ENCODE measurements at regions not wholly inside any gene's neighbourhood (a gene's known extent, or its start where the extent isn't known, plus 50 kb on each side); places are given as distances from the start of the nearest gene placed in this dataset.

DNA sequence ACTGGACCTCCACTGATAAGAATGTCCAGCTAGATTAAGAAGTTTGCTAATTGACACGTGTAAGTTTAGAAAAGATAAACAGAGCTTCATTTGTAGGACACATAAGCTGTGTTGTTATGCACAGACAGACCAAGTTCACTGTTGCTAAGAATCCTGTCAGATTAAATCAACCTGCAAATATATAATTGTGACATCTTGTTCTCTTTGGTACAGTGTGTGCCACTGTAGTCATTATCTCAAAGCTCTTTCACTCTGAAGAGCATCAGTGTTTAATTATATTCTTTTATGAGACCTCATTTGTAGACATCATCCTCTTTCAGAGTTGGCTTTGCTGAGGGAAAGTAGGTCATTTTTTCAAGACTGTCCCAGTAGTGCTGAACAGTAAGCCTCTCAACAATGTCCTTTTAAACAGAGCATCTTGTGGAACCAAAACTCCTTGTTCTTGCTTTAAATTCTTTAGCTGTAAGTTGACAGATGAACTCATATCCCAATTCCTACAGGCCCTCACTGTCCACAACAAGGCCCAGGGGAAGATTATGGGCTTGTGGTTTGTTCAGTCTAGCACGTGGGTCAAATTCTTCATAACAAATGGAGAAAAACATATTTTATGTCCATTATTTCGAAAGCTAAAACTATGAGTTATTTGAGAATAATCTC is 252.4 kb downstream of the HDGFL1 start:
- DNase-seq: no peak

DNA sequence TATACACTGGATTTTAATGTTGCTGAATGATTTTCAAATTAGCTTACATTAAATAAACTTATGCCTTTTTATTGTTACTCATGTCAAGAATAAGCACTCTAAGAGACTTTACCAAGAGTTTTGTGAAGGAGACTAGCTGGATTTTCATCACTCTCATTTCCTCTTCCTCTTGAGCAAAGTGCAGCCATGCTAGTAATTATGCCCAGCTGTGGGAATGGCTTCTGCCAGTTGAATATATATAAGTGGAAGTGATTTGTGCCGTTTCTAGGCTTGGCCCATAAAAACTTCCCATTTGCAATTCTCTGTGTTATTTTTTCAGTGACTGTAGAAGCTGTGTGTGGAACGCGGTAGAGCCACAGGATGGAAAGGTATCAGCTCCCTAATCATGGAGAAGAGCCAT is 255.8 kb downstream of the HDGFL1 start:
- peak; percentile 5 for DNase-seq

GRCh38 chr6:22826961-22827360 is 257.6 kb downstream of the HDGFL1 start:
- DNase-seq: no peak

GRCh38 chr6:22827760-22828159 is 258.4 kb downstream of the HDGFL1 start:
- DNase-seq: no peak

GRCh38 chr6:22828179-22829062 is 259.1 kb downstream of the HDGFL1 start:
- no peak for DNase-seq

DNA sequence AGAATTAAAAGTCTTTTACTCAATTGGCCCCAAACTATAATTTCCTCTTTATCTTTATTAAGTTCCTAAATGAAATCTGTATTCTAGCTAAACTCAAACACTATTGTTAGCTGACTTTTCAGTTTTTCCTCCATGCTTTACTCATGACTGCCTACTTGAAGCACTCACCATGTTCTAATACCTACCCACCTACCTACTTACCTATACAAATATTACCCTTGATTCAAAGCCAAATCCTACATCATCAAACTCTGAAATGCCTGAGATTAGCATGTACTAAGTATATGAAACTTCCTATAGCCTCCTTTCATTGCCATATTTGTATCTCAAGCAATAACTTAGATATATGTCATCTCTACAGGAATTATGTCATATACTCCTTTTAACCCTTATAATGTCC is 259.7 kb downstream of the HDGFL1 start:
- no peak for DNase-seq

GRCh38 chr6:22830463-22830862 is 261.1 kb downstream of the HDGFL1 start:
- DNase-seq: no peak

DNA sequence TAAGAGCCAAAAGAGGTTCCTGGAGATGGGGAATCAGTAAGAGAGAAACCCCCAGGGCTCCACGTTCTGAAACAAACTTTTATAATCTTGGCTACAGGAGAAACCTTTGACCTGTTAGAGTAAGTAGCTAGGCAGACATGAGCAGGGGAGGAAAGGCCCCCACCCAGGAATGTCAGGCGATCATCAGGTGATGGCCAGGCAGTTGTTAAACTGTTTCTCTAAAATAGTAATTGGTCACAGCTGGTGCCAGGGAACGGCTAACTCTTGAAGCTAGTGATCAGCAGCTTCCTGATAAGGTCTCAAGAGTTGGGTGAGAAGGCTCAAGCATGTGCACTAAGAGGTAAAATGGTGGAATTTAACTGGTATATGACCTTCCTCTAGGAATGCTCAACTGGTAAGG is 263.8 kb downstream of the HDGFL1 start:
- no peak for DNase-seq

DNA sequence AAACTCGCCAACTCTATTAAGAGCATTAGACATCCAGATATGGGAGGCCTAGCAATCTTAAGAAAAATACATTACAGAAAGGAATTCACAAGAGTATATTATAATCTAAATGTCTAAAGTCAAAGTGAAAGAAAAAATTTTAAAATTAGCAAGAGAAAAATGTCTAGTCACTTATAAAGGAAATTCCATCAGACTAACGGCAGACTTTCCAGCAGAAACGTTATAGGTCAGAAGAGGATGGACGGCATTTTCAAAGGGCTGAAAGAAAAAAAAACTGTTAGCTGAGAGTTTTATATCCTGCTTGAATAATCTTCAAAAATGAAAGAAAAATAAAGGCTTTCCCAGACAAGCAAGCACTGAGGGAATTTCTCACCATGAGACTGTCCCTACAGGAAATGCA is 269.0 kb downstream of the HDGFL1 start:
- DNase-seq: no peak

GRCh38 chr6:22845467-22845866 is 276.1 kb downstream of the HDGFL1 start:
- no peak for DNase-seq

GRCh38 chr6:22848121-22848520 is 278.8 kb downstream of the HDGFL1 start:
- DNase-seq: no peak

DNA sequence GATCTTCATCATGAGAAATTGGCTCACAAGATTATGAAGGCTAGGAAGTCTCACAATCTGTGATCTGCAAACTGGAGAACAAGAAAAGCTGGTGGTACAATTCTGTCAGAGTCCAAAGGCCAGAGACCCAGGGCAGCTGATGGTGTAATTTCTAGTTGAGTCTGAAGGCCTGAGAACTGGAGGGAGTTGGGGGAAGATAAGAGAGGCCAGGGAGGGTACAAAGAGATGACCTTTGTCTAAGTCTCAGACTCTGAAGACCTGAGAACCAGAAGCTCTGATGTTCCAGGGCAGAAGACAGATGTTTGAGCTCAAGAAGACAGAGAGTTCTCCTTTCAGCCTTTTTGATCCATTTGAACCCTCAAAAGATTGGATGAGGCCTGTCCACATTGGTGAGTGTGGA is 280.6 kb downstream of the HDGFL1 start:
- DNase-seq: no peak

DNA sequence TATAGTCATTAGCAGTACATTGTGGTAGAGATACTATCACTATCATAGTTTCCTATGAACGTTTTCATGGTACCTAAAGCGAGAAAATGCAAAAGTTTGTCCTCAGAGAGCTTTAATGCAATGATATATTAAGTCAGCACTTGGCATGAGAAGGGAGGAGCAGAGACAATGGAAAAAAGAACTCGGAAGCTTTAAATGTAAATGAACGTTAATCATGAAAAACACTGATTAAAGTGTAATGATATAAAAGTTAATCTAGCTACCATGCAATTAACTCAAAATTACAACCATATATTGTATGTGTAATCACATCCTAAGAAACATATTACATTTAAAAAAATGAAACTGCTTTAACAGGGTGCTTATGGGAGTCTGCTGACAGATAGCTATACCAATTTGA is 282.7 kb downstream of the HDGFL1 start:
- no peak for DNase-seq

- DNase-seq: no peak
Measured at GRCh38 chr6:22873513-22874136, 304.3 kb downstream of the HDGFL1 start.

GRCh38 chr6:22875845-22876244 is 306.5 kb downstream of the HDGFL1 start:
- DNase-seq: no peak

GRCh38 chr6:22878324-22878701 is 308.9 kb downstream of the HDGFL1 start:
- no peak for DNase-seq

DNA sequence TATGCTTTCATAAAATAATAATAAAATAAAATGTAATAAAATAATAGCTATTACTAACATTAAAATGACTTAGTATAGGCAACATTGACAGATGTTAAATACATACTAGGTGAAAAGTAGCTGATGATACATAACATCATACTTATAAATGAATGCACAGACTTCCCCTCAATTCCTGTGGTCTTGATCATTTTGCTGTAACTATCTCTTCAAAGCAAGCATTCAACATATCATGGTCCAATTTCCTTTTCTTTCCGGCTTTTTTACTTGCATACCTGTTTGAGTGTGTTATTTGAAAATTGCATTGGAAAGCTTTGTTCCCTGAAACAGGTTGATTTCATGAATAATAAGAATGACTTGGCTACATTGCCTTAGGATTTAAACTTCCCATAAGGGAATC is 309.3 kb downstream of the HDGFL1 start:
- DNase-seq: no peak

DNA sequence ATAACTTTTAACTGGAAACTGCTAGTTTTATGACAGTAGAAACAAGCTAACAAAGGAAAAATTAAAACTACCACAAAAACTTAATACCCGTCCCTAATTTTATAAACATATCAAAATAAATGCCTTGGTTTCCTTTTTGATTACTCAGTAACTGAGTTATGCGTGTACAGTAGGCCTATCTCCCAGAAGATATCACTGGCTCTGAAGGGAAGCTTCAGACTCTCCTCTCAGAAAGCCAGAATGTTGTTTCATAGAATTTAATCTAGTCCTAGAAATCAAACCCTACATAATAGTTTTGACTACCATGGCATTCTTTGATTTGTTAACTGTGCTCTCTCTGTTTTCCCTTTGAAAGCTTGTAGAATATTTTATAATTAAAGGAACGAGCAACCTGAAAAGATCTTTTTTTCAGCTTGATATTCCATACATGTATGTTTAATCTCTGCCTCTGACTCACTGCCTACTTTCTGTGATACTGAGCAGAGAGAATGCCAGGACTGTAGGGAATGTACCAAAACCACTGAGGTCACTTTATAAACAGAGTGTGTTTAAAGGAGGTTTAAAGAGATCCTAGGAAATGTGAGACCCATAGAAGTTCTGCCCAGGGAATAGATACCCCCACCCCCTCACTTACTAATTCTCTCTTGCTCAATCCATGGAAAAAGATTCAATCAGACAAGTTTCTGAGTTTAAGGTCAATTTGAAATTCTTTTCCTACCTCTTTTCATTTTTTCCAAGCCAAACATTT is 311.5 kb downstream of the HDGFL1 start:
- no peak for DNase-seq

GRCh38 chr6:22882581-22882980 is 313.2 kb downstream of the HDGFL1 start:
- DNase-seq: no peak

GRCh38 chr6:22883061-22883717 is 313.8 kb downstream of the HDGFL1 start:
- DNase-seq: no peak

DNA sequence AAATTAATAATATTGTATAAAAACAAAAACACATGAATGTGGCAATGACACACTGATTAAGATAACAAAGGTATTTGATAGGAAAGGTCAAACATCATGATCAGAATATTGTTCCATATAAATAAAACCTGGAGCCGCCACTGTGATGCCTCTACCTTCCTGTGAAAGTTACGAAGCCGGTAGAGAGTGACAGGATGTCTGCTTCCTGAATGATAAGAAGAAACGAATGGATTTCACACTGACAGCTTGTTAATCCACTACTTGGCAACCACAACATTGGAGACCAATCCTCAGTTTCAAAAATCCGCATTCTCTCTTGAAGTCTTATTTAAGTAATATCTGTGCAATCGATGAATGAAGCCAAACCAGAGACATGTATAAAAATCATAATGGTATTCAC is 315.1 kb downstream of the HDGFL1 start:
- no peak for DNase-seq

- DNase-seq: peak; percentile 4
Measured at GRCh38 chr6:22886650-22887581, 317.6 kb downstream of the HDGFL1 start.

All from inflammatory macrophage treated with lipopolysaccharide for 4 hours (primary cell).